T-helper 2 cell treated with Interferon-gamma antibody and Interleukin-4, amounts not matched to agents 5 μg/mL and 100 μg/mL, for 36 hours (primary cell): ENCODE measurements at regions not wholly inside any gene's neighbourhood (a gene's known extent, or its start where the extent isn't known, plus 50 kb on each side); places are given as distances from the start of the nearest gene placed in this dataset.
"Not testable (repeated sequence)": the region's sequence is repeated elsewhere in the genome, so short reads cannot be mapped to it uniquely, and the experiment has no call there.

Source experiments
- DNase-seq: peaks from one replicate; pipeline ENCODE4 v3.0.0; 2021; ENCODE audit warnings: low spot score
- H3K27ac Mint-ChIP-seq: one replicate; pipeline ENCODE4 v1.8.0; 2021; ENCODE audit warnings: mild to moderate bottlenecking, mixed read lengths
- H3K27me3 Mint-ChIP-seq: one replicate; pipeline ENCODE4 v1.8.0; 2021; ENCODE audit warnings: low read depth, mixed read lengths
- H3K36me3 Mint-ChIP-seq: one replicate; pipeline ENCODE4 v1.8.0; 2021; ENCODE audit warnings: low read depth, mixed read lengths
- H3K4me1 Mint-ChIP-seq: one replicate; pipeline ENCODE4 v1.8.0; 2021; ENCODE audit warnings: low read depth, mixed read lengths
- H3K4me3 Mint-ChIP-seq: one replicate; pipeline ENCODE4 v1.8.0; 2022; ENCODE audit warnings: mild to moderate bottlenecking, moderate library complexity, mixed read lengths
- H3K9me3 Mint-ChIP-seq: one replicate; pipeline ENCODE4 v1.8.0; 2021; ENCODE audit warnings: mixed read lengths

DNA sequence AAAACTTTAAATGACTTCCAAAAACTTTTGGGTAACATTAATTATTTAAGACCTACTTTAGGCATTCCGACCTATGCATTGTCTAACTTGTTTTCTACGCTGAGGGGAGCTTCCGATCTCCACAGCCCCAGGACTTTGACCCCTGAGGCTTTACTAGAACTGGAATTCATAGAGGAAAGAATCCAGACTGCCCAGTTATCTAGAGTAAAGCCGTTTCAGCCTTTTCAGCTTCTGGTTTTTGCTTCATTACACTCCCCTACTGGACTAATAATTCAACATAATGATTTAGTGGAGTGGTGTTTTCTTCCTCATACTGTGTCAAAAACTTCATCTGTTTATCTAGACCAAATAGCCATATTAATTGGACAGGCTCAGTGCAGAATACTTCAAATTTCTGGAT is 571.9 kb upstream of the PTGER4 start:
- H3K36me3 Mint-ChIP-seq, H3K4me3 Mint-ChIP-seq, DNase-seq, H3K27ac Mint-ChIP-seq, H3K4me1 Mint-ChIP-seq, H3K27me3 Mint-ChIP-seq: not testable (repeated sequence)
- peaks cover 30% of the 10 kb centered on the region for H3K9me3 Mint-ChIP-seq

DNA sequence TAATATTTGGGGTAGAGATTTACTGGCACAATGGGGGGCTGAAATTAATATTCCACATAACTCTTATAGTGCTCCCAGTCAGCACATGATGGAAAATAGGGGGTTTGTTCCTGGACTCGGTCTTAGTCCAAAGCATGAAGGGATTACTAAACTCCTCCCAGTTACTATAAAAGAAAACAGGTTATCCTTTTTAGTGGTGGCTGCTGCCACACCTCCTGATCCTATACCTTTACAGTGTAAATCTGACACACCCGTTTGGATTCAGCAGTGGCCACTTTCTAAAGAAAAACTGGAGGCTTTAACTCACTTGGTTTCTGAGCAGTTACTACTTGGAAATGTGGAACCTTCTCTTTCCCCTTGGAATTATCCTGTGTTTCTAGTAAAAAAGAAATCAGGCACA is 572.9 kb upstream of the PTGER4 start:
- Mint-ChIP-seq H3K27me3 (no peaks in the 10 kb centered on the region), H3K4me1 (no peaks in the 10 kb centered on the region), H3K36me3 (peaks cover 6% of the 10 kb centered on the region), H3K27ac (no peak overlapping the region), H3K9me3 (peaks cover 33% of the 10 kb centered on the region), H3K4me3 (no peak overlapping the region)
- DNase-seq, result no peak

DNA sequence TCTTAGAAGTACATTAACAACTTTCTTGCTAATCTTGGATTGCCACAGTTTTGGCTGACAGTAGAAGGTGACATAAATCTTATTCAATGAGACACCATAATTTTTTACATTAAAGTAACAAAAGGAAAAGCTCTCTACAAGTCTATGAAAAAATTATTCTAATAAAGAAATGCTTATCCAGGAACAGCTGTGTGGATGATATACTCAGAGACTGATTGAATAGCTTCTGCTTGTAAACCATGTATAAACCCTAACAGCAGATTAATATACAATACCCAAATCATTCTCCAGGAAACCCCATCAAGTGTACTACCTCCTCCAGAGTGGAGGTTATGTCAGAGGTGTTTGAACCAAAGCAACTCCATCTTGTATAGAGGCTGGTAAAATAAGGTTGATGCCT is 581.4 kb upstream of the PTGER4 start:
- Mint-ChIP-seq H3K4me3 (no peak overlapping the region), H3K27ac (no peak overlapping the region), H3K36me3 (no peaks in the 10 kb centered on the region), H3K9me3 (peaks cover 29% of the 10 kb centered on the region), H3K4me1 (no peaks in the 10 kb centered on the region), H3K27me3 (peaks cover 2% of the 10 kb centered on the region)
- no peak for DNase-seq

DNA sequence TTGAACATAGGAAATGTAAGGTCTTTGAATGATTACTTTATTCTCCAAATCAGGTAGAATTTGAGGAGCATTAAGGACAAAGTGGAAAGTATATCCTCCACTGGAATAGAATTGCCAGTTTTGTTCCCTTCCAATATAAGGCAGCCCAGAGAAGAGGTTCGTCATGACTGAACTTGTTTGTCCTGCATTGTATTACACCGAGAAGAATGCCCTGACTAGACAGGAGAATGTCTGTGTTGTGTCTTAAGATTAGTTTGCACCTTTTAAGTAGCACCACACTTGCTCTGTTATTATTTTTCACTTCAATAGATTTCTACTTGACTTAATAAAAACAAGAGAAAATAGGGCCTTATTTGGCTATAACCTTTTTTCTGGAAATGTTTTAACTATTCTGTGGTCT is 586.2 kb upstream of the PTGER4 start:
- Mint-ChIP-seq H3K27ac (no peak overlapping the region), H3K9me3 (peaks cover 46% of the 10 kb centered on the region), H3K4me1 (no peaks in the 10 kb centered on the region), H3K27me3 (no peaks in the 10 kb centered on the region), H3K4me3 (no peak overlapping the region), H3K36me3 (peaks cover 4% of the 10 kb centered on the region)
- no peak for DNase-seq

DNA sequence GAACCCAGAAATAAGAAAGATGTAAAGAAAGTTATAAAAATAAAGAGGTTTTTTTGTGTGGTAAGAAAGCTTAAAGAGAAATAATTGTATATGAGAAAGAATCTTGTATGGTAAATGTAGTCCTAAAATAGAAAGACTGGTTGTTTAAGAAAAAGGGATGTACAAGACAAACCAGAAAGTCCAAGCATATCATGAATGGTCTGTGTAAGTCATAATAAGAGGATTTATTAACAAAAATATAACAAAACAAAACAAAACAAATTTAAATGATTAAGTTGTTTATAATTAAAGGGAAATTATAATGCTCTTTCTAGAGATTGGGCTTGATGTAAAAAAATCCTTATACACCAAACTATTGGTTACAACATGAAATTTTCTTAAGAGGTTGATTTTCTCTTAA is 590.4 kb upstream of the PTGER4 start:
- Mint-ChIP-seq H3K36me3 (peaks cover 4% of the 10 kb centered on the region), H3K27ac (no peak overlapping the region), H3K4me3 (no peak overlapping the region), H3K27me3 (no peaks in the 10 kb centered on the region), H3K9me3 (peaks cover 56% of the 10 kb centered on the region), H3K4me1 (no peaks in the 10 kb centered on the region)
- no peak for DNase-seq

DNA sequence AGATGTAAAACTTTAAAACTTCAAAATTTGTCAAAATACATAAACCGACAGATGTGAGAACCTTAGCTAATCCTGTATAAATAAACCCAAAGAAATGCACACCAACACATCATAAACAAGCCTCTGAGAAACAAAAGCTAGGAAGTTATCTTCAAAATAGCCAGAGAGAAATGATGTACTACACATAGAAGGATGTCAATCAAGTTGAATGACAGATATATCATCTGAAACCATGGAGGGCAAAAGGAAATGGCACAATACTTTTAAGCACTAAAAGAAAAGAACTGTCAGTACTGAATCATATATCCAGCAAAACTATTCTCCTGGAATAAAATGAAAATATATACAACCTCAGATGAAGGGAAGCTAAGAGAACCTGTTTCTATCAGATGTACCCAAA is 595.1 kb upstream of the PTGER4 start:
- Mint-ChIP-seq H3K27me3 (no peaks in the 10 kb centered on the region), H3K36me3 (no peaks in the 10 kb centered on the region), H3K27ac (no peak overlapping the region)

DNA sequence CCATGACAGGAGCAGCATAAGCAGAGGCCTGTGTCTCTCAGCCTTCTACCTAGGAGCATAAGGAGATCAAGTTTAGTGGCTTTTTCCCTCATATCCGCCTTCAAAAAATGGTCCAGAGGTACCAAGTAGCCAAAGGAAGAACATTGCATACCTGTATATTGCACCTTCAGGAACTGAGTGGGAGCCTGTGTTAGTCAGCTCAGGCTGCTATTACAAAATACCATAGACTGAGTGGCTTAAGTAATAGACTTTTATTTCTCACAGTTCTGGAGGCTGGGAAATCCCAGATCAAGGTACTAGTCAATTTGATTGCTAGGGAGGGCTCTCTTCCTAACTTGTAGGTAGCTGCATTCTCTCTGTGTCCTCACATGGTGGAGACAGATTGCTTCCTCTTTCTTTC is 597.4 kb upstream of the PTGER4 start:
- H3K27ac Mint-ChIP-seq, result no peak overlapping the region
- H3K36me3 Mint-ChIP-seq, result no peaks in the 10 kb centered on the region
- H3K27me3 Mint-ChIP-seq, result no peaks in the 10 kb centered on the region
- H3K4me3 Mint-ChIP-seq, result no peak overlapping the region
- H3K9me3 Mint-ChIP-seq, result peaks cover 22% of the 10 kb centered on the region
- no peak for DNase-seq
- no peaks in the 10 kb centered on the region for H3K4me1 Mint-ChIP-seq

More for the DNA sequence above, 595.1 kb upstream of the PTGER4 start:
- Mint-ChIP-seq H3K9me3 (peaks cover 34% of the 10 kb centered on the region), H3K4me3 (no peak overlapping the region), H3K4me1 (no peaks in the 10 kb centered on the region)
- no peak for DNase-seq

DNA sequence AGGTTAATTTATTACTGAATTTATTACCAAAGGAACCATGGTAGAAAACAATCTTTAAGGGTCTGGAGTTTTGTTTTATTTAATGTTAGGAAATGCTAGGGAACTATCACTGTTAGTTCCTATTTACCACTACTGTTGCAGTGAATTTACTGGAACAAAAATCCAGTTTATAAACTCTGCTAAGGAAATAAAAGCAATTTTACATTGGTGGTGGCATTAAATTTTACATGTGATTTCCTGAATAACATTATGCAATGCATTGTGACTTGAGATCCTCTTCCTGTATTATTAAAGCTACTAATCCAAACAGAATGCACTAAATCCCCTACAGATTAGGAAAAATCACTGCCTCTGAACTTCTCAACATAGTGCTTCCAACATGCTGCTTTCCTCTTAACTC is 599.5 kb upstream of the PTGER4 start:
- Mint-ChIP-seq H3K4me1 (no peaks in the 10 kb centered on the region), H3K4me3 (no peak overlapping the region), H3K9me3 (peaks cover 17% of the 10 kb centered on the region), H3K36me3 (no peaks in the 10 kb centered on the region), H3K27me3 (no peaks in the 10 kb centered on the region), H3K27ac (no peak overlapping the region)
- no peak for DNase-seq

DNA sequence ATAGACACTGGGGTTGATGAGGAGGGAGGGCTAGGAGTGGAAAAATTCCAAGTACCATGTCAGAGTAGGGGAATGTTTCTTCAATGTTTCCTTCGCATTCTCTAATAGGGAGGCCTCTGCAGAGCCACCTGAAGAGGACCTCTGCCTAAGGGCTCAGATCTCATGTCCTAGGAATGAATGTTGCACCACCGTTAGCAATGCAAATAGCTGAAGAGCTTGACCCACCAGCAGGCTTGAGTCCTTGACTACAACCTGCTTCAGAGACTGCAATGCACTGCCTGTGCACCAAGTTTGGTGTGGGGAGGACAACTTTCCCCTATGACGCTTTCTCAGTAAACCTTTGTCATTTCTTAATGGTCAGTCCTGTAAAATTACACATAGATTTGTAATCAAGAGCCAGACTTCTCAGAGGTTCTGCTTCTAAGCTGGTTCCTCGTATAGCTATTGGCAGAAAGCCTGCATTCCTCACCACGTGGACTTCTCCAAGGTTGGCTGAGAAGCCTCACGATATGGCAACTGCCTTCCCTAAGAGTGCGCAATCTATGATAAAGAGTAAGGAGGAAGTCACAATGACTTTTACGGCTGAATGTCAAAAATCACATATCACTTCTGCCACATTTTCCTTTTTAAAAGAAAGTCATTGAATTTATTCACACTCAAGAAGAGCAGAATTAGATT is 600.7 kb upstream of the PTGER4 start:
- H3K4me1 Mint-ChIP-seq, result no peaks in the 10 kb centered on the region
- DNase-seq, result no peak

DNA sequence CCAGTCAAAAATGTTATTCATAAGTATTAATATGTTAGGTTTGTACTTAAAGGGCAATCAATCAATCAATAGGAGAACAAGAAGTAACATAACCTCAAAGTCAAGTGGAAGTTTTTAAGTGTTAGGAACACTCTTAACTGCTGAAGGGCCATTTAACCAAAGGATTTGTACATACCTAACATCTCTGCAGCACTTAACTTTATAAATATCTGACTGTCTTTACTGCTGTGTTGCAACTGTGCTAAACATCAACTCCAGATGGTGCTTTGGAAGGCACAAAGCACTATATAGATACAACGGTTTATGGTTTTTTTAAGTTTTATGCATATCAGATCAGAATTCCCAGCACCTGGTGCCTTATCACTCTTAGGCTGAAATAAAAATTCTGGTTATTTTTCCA is 604.9 kb upstream of the PTGER4 start:
- Mint-ChIP-seq H3K27me3 (no peaks in the 10 kb centered on the region), H3K9me3 (no peaks in the 10 kb centered on the region), H3K4me1 (no peaks in the 10 kb centered on the region), H3K4me3 (no peak overlapping the region), H3K27ac (no peak overlapping the region), H3K36me3 (no peaks in the 10 kb centered on the region)
- no peak for DNase-seq

More for the DNA sequence above, 600.7 kb upstream of the PTGER4 start:
- Mint-ChIP-seq H3K27ac (no peak overlapping the region), H3K36me3 (no peaks in the 10 kb centered on the region), H3K9me3 (peaks cover 5% of the 10 kb centered on the region), H3K4me3 (no peak overlapping the region), H3K27me3 (no peaks in the 10 kb centered on the region)

DNA sequence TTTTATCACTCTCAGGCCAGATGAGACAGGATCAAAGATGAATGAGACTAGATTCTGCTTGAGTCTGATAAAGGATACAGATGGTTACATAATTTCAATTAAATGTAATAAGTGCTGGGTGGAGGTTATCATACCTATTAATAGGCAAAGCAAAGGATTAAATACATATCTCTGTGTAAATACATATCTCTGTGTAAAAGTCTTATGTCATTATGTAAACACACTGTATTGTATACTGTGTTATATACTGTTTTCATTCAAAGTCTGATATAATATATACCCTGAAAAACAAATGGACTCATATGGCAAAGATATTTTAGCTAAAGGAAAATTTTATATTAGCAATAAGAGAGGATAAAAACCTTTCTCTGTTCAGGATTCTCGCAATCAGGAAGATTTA is 605.8 kb upstream of the PTGER4 start:
- no peaks in the 10 kb centered on the region for H3K4me1 Mint-ChIP-seq
- no peaks in the 10 kb centered on the region for H3K36me3 Mint-ChIP-seq
- no peaks in the 10 kb centered on the region for H3K27me3 Mint-ChIP-seq
- no peak overlapping the region for H3K4me3 Mint-ChIP-seq
- no peaks in the 10 kb centered on the region for H3K9me3 Mint-ChIP-seq
- no peak overlapping the region for H3K27ac Mint-ChIP-seq
- DNase-seq, result no peak

DNA sequence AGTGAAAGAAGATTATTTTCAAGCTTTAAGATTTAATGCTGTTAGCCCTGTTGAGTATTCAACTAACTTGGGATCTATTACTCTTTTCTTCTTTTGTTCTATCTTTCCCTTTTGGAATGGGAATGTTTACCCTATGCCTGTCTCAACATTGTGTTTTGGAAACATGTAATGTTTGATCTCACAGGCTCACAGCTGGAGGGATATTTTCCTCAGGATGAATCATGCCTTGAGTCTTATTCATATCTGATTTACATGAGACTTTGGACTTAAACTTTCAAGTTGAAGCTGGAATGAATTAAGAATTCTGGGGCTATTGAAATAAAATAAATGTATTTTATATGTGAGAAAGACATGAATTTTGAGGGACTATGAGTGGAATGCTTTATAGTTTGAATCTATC is 607.8 kb upstream of the PTGER4 start:
- Mint-ChIP-seq H3K4me3 (no peak overlapping the region), H3K27ac (no peak overlapping the region), H3K27me3 (peaks cover 2% of the 10 kb centered on the region), H3K4me1 (no peaks in the 10 kb centered on the region), H3K9me3 (peaks cover 3% of the 10 kb centered on the region), H3K36me3 (no peaks in the 10 kb centered on the region)
- DNase-seq, result no peak

DNA sequence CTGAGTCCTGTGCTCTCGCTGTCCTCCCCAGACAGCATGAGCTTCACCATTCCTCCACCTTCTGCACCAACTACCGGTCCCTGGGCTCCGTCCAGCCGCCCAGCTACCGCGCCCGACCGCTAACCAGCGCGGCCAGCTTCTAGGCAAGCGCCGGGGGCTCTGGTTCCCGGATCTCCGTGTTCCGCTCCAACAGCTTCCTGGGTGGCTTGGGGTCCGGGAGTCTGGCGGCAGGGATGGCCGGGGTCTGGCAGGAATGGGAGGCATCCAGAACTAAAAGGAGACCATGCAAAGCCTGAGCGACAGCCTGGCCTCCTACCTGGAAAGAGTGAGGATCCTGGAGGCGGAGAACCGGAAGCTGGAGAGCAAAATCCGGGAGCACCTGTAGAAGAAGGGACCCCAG is 613.1 kb upstream of the PTGER4 start:
- peaks cover 2% of the 10 kb centered on the region for H3K27me3 Mint-ChIP-seq
- no peak for DNase-seq
- H3K4me3 Mint-ChIP-seq, result no peak overlapping the region
- H3K27ac Mint-ChIP-seq, result no peak overlapping the region
- peaks cover 6% of the 10 kb centered on the region for H3K9me3 Mint-ChIP-seq
- H3K4me1 Mint-ChIP-seq, result no peaks in the 10 kb centered on the region
- H3K36me3 Mint-ChIP-seq, result no peaks in the 10 kb centered on the region

DNA sequence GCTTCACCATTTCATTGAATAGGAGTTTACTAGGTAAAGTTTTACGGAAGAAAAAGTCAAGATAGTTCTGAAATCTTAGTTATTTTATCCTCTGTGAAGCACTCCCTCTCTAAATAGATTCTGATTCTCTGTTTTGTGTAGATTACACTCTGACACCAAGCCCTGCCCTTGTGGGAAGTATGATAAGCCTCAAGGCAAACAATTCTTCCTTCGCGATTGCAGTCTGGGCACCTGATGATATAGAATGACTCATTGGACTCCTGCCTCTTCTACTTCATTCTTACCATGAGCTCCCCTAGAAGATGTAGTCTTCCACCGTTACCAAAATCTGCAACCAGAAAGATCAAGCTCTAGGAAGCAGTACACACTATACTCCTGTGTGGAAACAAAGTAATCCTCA is 626.9 kb upstream of the PTGER4 start:
- no peak overlapping the region for H3K27ac Mint-ChIP-seq
- no peaks in the 10 kb centered on the region for H3K9me3 Mint-ChIP-seq
- no peak for DNase-seq

DNA sequence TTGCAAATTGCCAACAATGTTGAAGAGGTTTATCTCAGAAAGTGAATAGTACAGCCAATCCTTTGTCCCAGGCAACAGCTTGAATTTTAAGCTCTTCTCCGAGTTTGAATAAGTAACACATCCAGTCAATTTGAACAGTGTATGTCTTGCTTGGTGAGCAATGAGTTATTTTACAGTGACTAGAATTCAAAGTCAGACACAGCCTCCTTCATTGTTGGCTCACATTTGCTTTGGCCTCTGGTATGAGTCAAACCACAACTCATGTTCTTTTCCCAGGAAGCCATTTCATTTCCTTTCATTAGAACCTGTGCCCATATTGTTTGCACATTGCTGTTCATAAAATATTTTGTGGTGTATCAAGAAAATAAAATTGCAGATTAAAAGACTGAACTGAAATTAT is 622.0 kb upstream of the DAB2 start:
- Mint-ChIP-seq H3K36me3 (peaks cover 3% of the 10 kb centered on the region), H3K4me1 (peaks cover 11% of the 10 kb centered on the region), H3K27ac (no peak overlapping the region), H3K9me3 (peaks cover 10% of the 10 kb centered on the region), H3K27me3 (peaks cover 2% of the 10 kb centered on the region), H3K4me3 (no peak overlapping the region)
- DNase-seq, result no peak

More for the DNA sequence above, 626.9 kb upstream of the PTGER4 start:
- Mint-ChIP-seq H3K4me1 (peaks cover 3% of the 10 kb centered on the region), H3K27me3 (no peaks in the 10 kb centered on the region), H3K36me3 (no peaks in the 10 kb centered on the region), H3K4me3 (no peak overlapping the region)
